Hepatocyte (in vitro differentiated cells): ENCODE measurements at regions not wholly inside any gene's neighbourhood (a gene's known extent, or its start where the extent isn't known, plus 50 kb on each side); places are given as distances from the start of the nearest gene placed in this dataset.

Experiments used
- DNase-seq: peaks from one replicate; pipeline ENCODE4 v3.0.0-alpha.2; 2016; ENCODE audit warnings: low spot score
- H2AFZ ChIP-seq: fragments of 200-600 bp; sonication (generic); 2 replicates; pipeline ENCODE4 v1.6.0; 2016; ENCODE audit warnings: antibody characterized with exemption, mild to moderate bottlenecking
- H3K27ac ChIP-seq: fragments of 200-600 bp; sonication (generic); 2 replicates; pipeline ENCODE4 v1.5.1; 2016; ENCODE audit warnings: mild to moderate bottlenecking
- H3K27me3 ChIP-seq: fragments of 200-600 bp; sonication (generic); 2 replicates; pipeline ENCODE4 v1.6.1; 2016
- H3K36me3 ChIP-seq: fragments of 200-600 bp; sonication (generic); replicated peaks from 2 replicates; pipeline ENCODE4 v1.5.1; 2016; ENCODE audit warnings: low read depth; ENCODE audit not compliant: insufficient read depth
- H3K4me1 ChIP-seq: fragments of 200-600 bp; sonication (generic); 2 replicates; pipeline ENCODE4 v1.5.1; 2016; ENCODE audit warnings: mild to moderate bottlenecking, moderate library complexity; ENCODE audit not compliant: insufficient read depth
- H3K4me2 ChIP-seq: fragments of 200-600 bp; sonication (generic); 2 replicates; pipeline ENCODE4 v1.6.0; 2016
- H3K4me3 ChIP-seq: fragments of 200-600 bp; sonication (generic); 2 replicates; pipeline ENCODE4 v1.5.1; 2016; ENCODE audit warnings: mild to moderate bottlenecking
- H3K79me2 ChIP-seq: fragments of 200-600 bp; sonication (generic); 2 replicates; pipeline ENCODE4 v1.6.0; 2017; ENCODE audit warnings: mild to moderate bottlenecking
- H3K9me2 ChIP-seq: fragments of 200-600 bp; sonication (generic); replicated peaks from 2 replicates; pipeline ENCODE4 v1.6.0; 2017; ENCODE audit warnings: mild to moderate bottlenecking; ENCODE audit not compliant: insufficient read depth
- H3K9me3 ChIP-seq: fragments of 200-600 bp; sonication (generic); 2 replicates; pipeline ENCODE4 v1.5.1; 2016; ENCODE audit warnings: low read depth, mild to moderate bottlenecking
- H4K20me1 ChIP-seq: fragments of 200-600 bp; sonication (generic); 2 replicates; pipeline ENCODE4 v1.6.0; 2016; ENCODE audit warnings: mild to moderate bottlenecking; ENCODE audit not compliant: insufficient read depth, poor library complexity, severe bottlenecking
- CTCF ChIP-seq: fragments of 200-600 bp; sonication (generic); IDR thresholded peaks from 2 replicates; pipeline ENCODE4 v1.5.1; 2016; ENCODE audit warnings: antibody characterized with exemption, mild to moderate bottlenecking; ENCODE audit not compliant: poor library complexity
- EZH2 ChIP-seq: fragments of 200-600 bp; sonication (generic); IDR thresholded peaks from 2 replicates; pipeline ENCODE4 v1.6.1; 2016; ENCODE audit warnings: antibody characterized with exemption, mild to moderate bottlenecking, borderline replicate concordance
- EZH2phosphoT487 ChIP-seq: fragments of 200-600 bp; sonication (generic); IDR thresholded peaks from one replicate; pipeline ENCODE4 v1.6.1; 2018; ENCODE audit warnings: antibody characterized with exemption, mild to moderate bottlenecking, low read depth, moderate library complexity; ENCODE audit not compliant: unreplicated experiment, severe bottlenecking
- WGBS: methylation state at CpG from one replicate; pipeline ENCODE4 v1.1.6; 2016; ENCODE audit warnings: low lambda C conversion rate; ENCODE audit errors: missing lambda C conversion rate; 5-methylcytosine and 5-hydroxymethylcytosine counted together

GRCh38 chr5:36355516-36355915 lies 53.8 kb upstream of the RANBP3L start:
- H3K9me3 ChIP-seq = no peaks in the 10 kb centered on the region
- no peak overlapping the region for H3K27ac ChIP-seq
- no peaks in the 10 kb centered on the region for H3K9me2 ChIP-seq
- H4K20me1 ChIP-seq = no peaks in the 10 kb centered on the region
- H3K4me3 ChIP-seq = no peak overlapping the region
- H3K4me1 ChIP-seq = no peaks in the 10 kb centered on the region
- no peak overlapping the region for H2AFZ ChIP-seq
- H3K79me2 ChIP-seq = no peaks in the 10 kb centered on the region
- 100% methylated on average over 1 of the region's 1 CpG for WGBS
- no peak for DNase-seq
- H3K36me3 ChIP-seq = no peaks in the 10 kb centered on the region
- H3K27me3 ChIP-seq = no peaks in the 10 kb centered on the region
- H3K4me2 ChIP-seq = no peak overlapping the region
- TF ChIP-seq CTCF = no peak
- TF ChIP-seq EZH2phosphoT487 = no peak
- no peak for TF ChIP-seq EZH2

DNA sequence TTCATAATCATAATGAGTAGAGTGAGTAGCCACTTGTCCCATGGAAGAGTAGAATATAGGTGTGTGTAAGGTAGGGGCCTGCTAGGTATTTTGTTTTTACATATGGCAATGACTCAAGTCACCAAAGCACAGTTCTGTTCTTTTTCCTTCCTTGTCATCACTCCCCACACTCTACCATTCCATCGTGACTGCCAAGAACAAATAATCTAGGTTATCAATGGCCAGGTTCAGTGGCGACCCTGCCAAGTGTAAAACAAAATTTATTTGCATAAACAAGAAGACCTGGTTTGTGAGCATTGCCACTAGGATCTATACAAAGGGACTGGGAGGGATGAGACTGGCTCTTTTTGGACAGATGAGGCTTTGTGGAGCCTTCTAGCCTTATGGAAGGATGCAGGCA lies 55.2 kb upstream of the RANBP3L start:
- DNase-seq = no peak
- no peaks in the 10 kb centered on the region for H3K36me3 ChIP-seq
- 73% methylated on average over 2 of the region's 2 CpGs for WGBS
- no peaks in the 10 kb centered on the region for H3K27me3 ChIP-seq
- H3K4me3 ChIP-seq = no peak overlapping the region
- H3K27ac ChIP-seq = no peak overlapping the region
- no peak overlapping the region for H2AFZ ChIP-seq
- H3K4me2 ChIP-seq = no peak overlapping the region
- H3K4me1 ChIP-seq = no peaks in the 10 kb centered on the region
- no peaks in the 10 kb centered on the region for H3K79me2 ChIP-seq
- no peak for TF ChIP-seq EZH2
- TF ChIP-seq EZH2phosphoT487 = no peak
- no peak for TF ChIP-seq CTCF
- H4K20me1 ChIP-seq = no peaks in the 10 kb centered on the region
- H3K9me2 ChIP-seq = no peaks in the 10 kb centered on the region
- H3K9me3 ChIP-seq = no peaks in the 10 kb centered on the region

GRCh38 chr5:36357391-36357975 lies 55.8 kb upstream of the RANBP3L start:
- Histone ChIP-seq H3K4me2 (no peak overlapping the region), H3K27ac (no peak overlapping the region), H3K4me3 (no peak overlapping the region), H3K36me3 (no peaks in the 10 kb centered on the region), H3K9me3 (no peaks in the 10 kb centered on the region), H3K4me1 (no peaks in the 10 kb centered on the region), H2AFZ (no peak overlapping the region), H3K79me2 (no peaks in the 10 kb centered on the region), H3K27me3 (no peaks in the 10 kb centered on the region), H4K20me1 (no peaks in the 10 kb centered on the region), H3K9me2 (no peaks in the 10 kb centered on the region)
- DNase-seq = no peak
- TF ChIP-seq CTCF (no peak), EZH2phosphoT487 (no peak), EZH2 (no peak)
- 53% methylated on average over 5 of the region's 5 CpGs for WGBS

DNA sequence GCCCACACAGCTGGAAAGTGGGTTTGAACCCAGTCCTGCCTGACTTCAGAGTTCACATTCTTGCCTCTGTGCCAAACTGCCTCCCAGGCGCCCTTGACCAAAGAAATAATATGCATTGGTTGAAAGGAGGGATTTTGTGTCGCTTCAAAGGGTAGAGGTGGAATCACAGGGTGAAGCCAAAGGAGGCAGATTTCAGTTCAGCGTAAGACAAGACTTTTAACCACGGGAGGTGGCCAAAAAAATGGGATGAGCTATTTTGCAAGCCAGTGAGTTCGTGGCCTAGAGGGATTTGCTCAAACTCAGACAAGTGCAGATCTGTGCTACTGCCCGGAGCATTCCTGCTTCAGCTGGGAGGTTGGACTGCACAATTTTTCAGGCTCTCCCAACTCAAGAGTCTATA lies 57.6 kb upstream of the RANBP3L start:
- H3K4me3 ChIP-seq = no peak overlapping the region
- no peaks in the 10 kb centered on the region for H3K9me3 ChIP-seq
- no peak overlapping the region for H3K27ac ChIP-seq
- H3K36me3 ChIP-seq = no peaks in the 10 kb centered on the region
- no peaks in the 10 kb centered on the region for H4K20me1 ChIP-seq
- no peaks in the 10 kb centered on the region for H3K9me2 ChIP-seq
- H2AFZ ChIP-seq = no peak overlapping the region
- H3K4me1 ChIP-seq = no peaks in the 10 kb centered on the region
- 84% methylated on average over 6 of the region's 6 CpGs for WGBS
- TF ChIP-seq CTCF (no peak), EZH2phosphoT487 (no peak), EZH2 (no peak)
- H3K27me3 ChIP-seq = no peaks in the 10 kb centered on the region
- no peaks in the 10 kb centered on the region for H3K79me2 ChIP-seq
- DNase-seq = no peak
- H3K4me2 ChIP-seq = no peak overlapping the region
